HG03135 (cell line): ENCODE measurements at regions not wholly inside any gene's neighbourhood (a gene's known extent, or its start where the extent isn't known, plus 50 kb on each side); places are given as distances from the start of the nearest gene placed in this dataset.

Source experiments
- ATAC-seq: cut with Tn5 transposase; IDR thresholded peaks from one replicate; pipeline ENCODE4 v1.9.1; 2021; ENCODE audit warnings: mild to moderate bottlenecking, moderate library complexity; ENCODE audit not compliant: unreplicated experiment

GRCh38 chr20:52787216-52787615 is 184.9 kb upstream of the TSHZ2 start:
- ATAC-seq: no peak

- ATAC-seq: no peak
These were observed 186.5 kb upstream of the TSHZ2 start for GRCh38 chr20:52785679-52786078.

- ATAC-seq: no peak
These were observed 188.4 kb upstream of the TSHZ2 start for GRCh38 chr20:52783769-52784168.

- no peak for ATAC-seq
These were observed 191.7 kb upstream of the TSHZ2 start for GRCh38 chr20:52780462-52780861.

- ATAC-seq: no peak
These were observed 193.0 kb upstream of the TSHZ2 start for GRCh38 chr20:52779125-52779524.

GRCh38 chr20:52777171-52777570 is 195.0 kb upstream of the TSHZ2 start:
- no peak for ATAC-seq

GRCh38 chr20:52775786-52776185 is 196.4 kb upstream of the TSHZ2 start:
- ATAC-seq: no peak

GRCh38 chr20:52768694-52769093 is 203.5 kb upstream of the TSHZ2 start:
- no peak for ATAC-seq

- no peak for ATAC-seq
These were observed 205.3 kb upstream of the TSHZ2 start for GRCh38 chr20:52766645-52767435.

GRCh38 chr20:52763321-52763853 is 208.8 kb upstream of the TSHZ2 start:
- ATAC-seq: no peak

- ATAC-seq: no peak
These were observed 210.3 kb upstream of the TSHZ2 start for GRCh38 chr20:52761867-52762266.

- no peak for ATAC-seq
These were observed 211.4 kb upstream of the TSHZ2 start for GRCh38 chr20:52760791-52761190.

GRCh38 chr20:52757411-52757810 is 214.7 kb upstream of the TSHZ2 start:
- ATAC-seq: no peak

GRCh38 chr20:52755744-52756143 is 216.4 kb upstream of the TSHZ2 start:
- ATAC-seq: no peak

- no peak for ATAC-seq
These were observed 217.8 kb upstream of the TSHZ2 start for GRCh38 chr20:52754366-52754765.

GRCh38 chr20:52752023-52752422 is 220.1 kb upstream of the TSHZ2 start:
- no peak for ATAC-seq

- ATAC-seq: no peak
These were observed 220.6 kb upstream of the TSHZ2 start for GRCh38 chr20:52751571-52751970.

- ATAC-seq: no peak
These were observed 222.2 kb upstream of the TSHZ2 start for GRCh38 chr20:52749938-52750337.

- ATAC-seq: no peak
These were observed 223.2 kb upstream of the TSHZ2 start for GRCh38 chr20:52748990-52749389.

GRCh38 chr20:52748285-52748932 is 223.7 kb upstream of the TSHZ2 start:
- ATAC-seq: no peak

- ATAC-seq: no peak
These were observed 224.3 kb upstream of the TSHZ2 start for GRCh38 chr20:52747845-52748284.

- no peak for ATAC-seq
These were observed 225.4 kb upstream of the TSHZ2 start for GRCh38 chr20:52746770-52747169.
